SK-N-MC (cell line): ENCODE measurements at regions not wholly inside any gene's neighbourhood (a gene's known extent, or its start where the extent isn't known, plus 50 kb on each side); places are given as distances from the start of the nearest gene placed in this dataset.

Experiments used
- EZH2 ChIP-seq: fragments of 200-600 bp; sonication (generic); IDR thresholded peaks from one replicate; pipeline ENCODE4 v1.6.1; 2017; ENCODE audit warnings: antibody characterized with exemption
- POLR2AphosphoS5 ChIP-seq: IDR thresholded peaks from 2 replicates; pipeline ENCODE4 v1.6.1; 2012; ENCODE audit warnings: mild to moderate bottlenecking, low read depth, low read length, borderline replicate concordance

GRCh38 chr7:106358103-106358663 lies 73.4 kb upstream of the NAMPT start:
- no peak for TF ChIP-seq EZH2
- TF ChIP-seq POLR2AphosphoS5: no peak
